ENCODE measurements at regions not wholly inside any gene's neighbourhood (a gene's known extent, or its start where the extent isn't known, plus 50 kb on each side); places are given as distances from the start of the nearest gene placed in this dataset.

DNA sequence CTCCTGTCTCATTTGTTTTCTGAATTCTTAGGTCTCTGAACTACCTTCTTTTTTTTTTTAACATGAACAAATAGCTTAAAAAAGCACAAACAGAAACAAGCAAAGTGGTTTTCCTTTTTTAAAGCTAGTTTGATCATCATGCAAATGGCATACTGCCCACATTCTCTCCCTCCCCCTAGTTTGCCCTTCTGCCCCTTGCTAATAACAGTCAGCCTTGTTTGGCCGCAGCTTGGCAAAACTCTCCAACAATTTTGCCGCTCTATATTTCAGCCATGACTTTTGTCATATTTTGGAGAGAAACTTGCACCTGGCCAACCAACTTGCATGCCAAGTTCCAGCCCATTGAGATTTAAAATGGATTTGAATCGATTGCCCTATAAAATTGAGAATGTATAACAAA is 666.0 kb upstream of the NR2F2 start:
- TF ChIP-seq CTCF (conservative IDR thresholded peaks at IDR 0.05; ENCODE audit: low read depth, low read length), result no peak
- no peak for TF ChIP-seq EZH2 (IDR thresholded peaks at IDR 0.05; ENCODE audit: borderline replicate concordance, low read depth, low read length, poor library complexity, severe bottlenecking)
